ENCODE measurements at regions not wholly inside any gene's neighbourhood (a gene's known extent, or its start where the extent isn't known, plus 50 kb on each side); places are given as distances from the start of the nearest gene placed in this dataset.

DNA sequence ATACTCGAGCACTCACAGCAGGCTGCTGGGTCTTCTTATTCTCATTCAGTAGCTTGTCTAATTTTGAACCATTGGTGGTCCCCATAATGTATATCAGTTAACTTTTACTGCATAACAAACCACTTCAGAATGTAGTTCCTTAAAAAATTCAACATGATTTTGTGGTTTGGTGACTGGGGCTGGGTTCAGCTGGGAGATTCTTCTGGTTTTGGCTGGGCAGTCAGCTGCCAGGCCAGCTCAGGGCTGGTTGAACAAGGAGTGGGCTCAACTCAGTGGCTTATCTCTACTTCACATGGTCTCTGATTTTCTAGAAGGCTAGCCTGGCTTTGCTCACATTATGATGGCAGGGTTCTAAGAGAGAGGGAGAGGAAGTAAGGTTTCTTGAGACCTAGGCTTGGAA lies 292.4 kb upstream of the CHD6 start:
- TF ChIP-seq, protein P1, sequence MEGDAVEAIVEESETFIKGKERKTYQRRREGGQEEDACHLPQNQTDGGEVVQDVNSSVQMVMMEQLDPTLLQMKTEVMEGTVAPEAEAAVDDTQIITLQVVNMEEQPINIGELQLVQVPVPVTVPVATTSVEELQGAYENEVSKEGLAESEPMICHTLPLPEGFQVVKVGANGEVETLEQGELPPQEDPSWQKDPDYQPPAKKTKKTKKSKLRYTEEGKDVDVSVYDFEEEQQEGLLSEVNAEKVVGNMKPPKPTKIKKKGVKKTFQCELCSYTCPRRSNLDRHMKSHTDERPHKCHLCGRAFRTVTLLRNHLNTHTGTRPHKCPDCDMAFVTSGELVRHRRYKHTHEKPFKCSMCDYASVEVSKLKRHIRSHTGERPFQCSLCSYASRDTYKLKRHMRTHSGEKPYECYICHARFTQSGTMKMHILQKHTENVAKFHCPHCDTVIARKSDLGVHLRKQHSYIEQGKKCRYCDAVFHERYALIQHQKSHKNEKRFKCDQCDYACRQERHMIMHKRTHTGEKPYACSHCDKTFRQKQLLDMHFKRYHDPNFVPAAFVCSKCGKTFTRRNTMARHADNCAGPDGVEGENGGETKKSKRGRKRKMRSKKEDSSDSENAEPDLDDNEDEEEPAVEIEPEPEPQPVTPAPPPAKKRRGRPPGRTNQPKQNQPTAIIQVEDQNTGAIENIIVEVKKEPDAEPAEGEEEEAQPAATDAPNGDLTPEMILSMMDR (IDR thresholded peaks at IDR 0.05; ENCODE audit: control insufficient read depth, insufficient read depth, low read depth, low read length, missing control alignments) = no peak
- no peak for DNase-seq (ENCODE audit: low read depth)
- no peak overlapping the region for H3K4me3 ChIP-seq (ENCODE audit: control insufficient read depth, low read depth, low read length)

DNA sequence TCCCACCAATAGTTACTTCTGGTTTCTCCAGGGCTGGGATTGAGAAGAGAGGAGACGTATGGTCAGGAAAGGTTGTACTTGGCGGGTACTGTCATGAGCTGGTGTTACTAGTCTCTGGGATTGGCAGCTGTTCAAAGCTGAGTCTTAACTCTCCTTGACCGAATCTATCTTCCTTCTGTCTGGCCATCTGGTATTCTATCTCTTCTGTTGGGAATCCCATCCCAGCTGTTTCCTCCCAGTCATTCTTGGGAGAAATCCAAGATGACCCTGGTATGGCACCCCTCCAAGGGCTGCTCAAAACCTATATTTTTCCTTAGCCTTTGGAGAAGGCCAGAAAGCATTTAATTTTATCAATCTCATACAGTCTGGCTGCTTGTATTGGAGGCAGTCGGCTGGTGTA lies 287.0 kb upstream of the CHD6 start:
- no peak overlapping the region for H3K4me3 ChIP-seq (ENCODE audit: control insufficient read depth, low read depth, low read length)
- DNase-seq (ENCODE audit: low read depth) = no peak
- TF ChIP-seq, protein P1 (IDR thresholded peaks at IDR 0.05; ENCODE audit: control insufficient read depth, insufficient read depth, low read depth, low read length, missing control alignments) = no peak

DNA sequence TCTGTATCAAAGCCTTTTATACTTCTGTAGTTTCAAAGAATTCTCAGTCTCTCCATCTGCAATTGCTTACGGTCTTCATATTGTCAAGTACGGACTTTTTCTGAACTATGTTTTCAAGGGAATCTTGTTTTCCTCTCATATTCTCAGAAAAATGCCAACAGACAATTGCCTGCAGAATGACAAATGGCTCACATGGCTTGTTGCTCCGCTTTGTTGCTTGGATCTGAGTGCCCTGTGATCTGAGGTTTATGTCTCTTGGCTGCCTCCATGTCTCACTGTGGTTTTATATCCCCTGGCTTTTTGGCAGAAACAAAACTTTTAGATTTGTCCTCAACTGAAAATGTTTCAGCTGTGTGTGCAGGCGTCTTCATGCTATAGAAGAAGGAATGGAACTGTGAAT lies 285.4 kb upstream of the CHD6 start:
- DNase-seq (ENCODE audit: low read depth) = no peak
- H3K4me3 ChIP-seq (ENCODE audit: control insufficient read depth, low read depth, low read length) = no peak overlapping the region
- TF ChIP-seq, protein P1 (IDR thresholded peaks at IDR 0.05; ENCODE audit: control insufficient read depth, insufficient read depth, low read depth, low read length, missing control alignments) = no peak

DNA sequence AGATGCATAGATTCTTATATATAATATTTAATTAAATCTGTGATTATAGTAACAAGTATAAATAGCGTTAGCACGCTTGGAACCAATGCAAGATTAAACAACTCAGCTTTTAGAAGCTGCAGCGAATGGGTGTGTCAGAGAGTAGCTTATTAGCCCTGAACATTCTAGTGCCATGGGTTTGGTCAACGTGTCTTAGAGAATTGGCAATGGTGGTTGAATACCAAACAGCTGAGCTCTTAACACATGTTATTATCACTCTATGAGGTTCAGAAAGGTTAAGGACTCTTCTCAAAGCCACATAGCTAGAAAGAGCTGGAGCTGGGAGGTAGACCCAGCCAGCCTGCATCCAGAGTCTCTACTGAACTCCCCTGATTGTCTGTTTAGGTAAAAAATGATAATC lies 284.2 kb upstream of the CHD6 start:
- TF ChIP-seq, protein P1 (IDR thresholded peaks at IDR 0.05; ENCODE audit: control insufficient read depth, insufficient read depth, low read depth, low read length, missing control alignments) = no peak
- DNase-seq (ENCODE audit: low read depth) = no peak
- no peak overlapping the region for H3K4me3 ChIP-seq (ENCODE audit: control insufficient read depth, low read depth, low read length)

DNA sequence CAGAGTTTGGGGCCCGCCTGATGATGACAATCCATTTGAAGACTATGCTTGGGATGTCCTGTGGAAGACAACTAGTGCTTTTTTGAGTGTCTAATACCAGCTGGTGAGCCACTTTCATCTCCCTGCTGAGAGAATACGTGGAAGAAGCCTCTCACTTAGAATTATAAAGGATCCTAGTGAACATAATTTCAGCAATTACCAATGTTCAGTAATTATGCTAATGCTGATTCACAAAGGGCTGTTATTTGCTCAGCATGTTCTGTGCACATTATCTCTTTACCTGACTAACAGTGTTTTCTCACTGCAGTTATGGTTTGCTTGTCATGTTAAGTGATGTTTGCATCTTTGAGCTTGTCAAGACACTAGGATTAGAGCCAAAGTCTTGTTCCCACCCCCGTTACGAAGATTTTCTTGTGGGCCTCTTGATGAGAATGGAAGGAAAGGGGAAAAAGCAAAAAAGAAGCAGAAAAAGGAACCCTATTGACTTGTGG lies 282.1 kb upstream of the CHD6 start:
- TF ChIP-seq, protein P1 (IDR thresholded peaks at IDR 0.05; ENCODE audit: control insufficient read depth, insufficient read depth, low read depth, low read length, missing control alignments) = no peak
- no peak overlapping the region for H3K4me3 ChIP-seq (ENCODE audit: control insufficient read depth, low read depth, low read length)
- no peak for DNase-seq (ENCODE audit: low read depth)

DNA sequence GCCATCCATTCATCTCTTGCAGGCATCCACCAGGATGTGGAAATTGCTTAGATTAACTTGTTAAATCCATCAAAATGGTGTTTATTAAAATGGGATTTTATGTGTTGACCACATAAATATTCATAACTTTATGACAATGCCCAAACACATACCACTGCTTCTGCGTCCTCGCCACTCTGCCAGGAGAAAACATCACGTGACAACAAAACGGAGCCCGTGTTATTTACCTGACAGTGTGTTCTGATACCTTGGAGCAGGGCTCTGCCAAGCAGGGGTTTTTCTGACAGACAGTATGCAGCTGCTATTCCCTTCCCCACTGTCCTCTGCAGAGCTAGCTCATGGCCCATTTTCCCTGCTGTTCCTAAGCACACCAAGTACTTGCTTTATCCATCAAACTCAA lies 279.5 kb upstream of the CHD6 start:
- TF ChIP-seq, protein P1 (IDR thresholded peaks at IDR 0.05; ENCODE audit: control insufficient read depth, insufficient read depth, low read depth, low read length, missing control alignments) = no peak

More for the DNA sequence above, 279.5 kb upstream of the CHD6 start:
- H3K4me3 ChIP-seq (ENCODE audit: control insufficient read depth, low read depth, low read length) = no peak overlapping the region
- no peak for DNase-seq (ENCODE audit: low read depth)

Data from AG09309 (cell line).